ENCODE measurements at regions not wholly inside any gene's neighbourhood (a gene's known extent, or its start where the extent isn't known, plus 50 kb on each side); places are given as distances from the start of the nearest gene placed in this dataset.
A peak's percentile ranks its signal among the peaks of the same experiment; 100 is the strongest.

- Histone ChIP-seq H3K4me3 (ENCODE audit: low read depth, low read length, poor library complexity, severe bottlenecking) (no peak overlapping the region), H3K27me3 (ENCODE audit: insufficient read depth, low read length) (0 out of 2 replicates have a peak, but pooled peaks cover 6% of the 10 kb centered on the region), H3K9me3 (ENCODE audit: low read length) (no peaks in the 10 kb centered on the region), H3K4me1 (ENCODE audit: insufficient read depth, low read length, severe bottlenecking) (no peaks in the 10 kb centered on the region), H3K36me3 (ENCODE audit: insufficient read depth, low read length) (no peaks in the 10 kb centered on the region), H3K4me2 (ENCODE audit: low read length) (no peak overlapping the region), H3F3A (ENCODE audit: insufficient read depth, low read length) (no peaks in the 10 kb centered on the region), H2AFZ (ENCODE audit: low read length) (no peak overlapping the region), H3K9ac (ENCODE audit: low read length) (no peak overlapping the region), H3K79me2 (ENCODE audit: insufficient read depth, low read length) (no peaks in the 10 kb centered on the region), H3K27ac (ENCODE audit: low read depth, low read length, poor library complexity, severe bottlenecking) (no peak overlapping the region), H4K20me1 (ENCODE audit: insufficient read depth, low read length) (no peaks in the 10 kb centered on the region), H3K9me2 (ENCODE audit: low read depth, low read length) (no peaks in the 10 kb centered on the region)
- TF ChIP-seq CTCF (IDR thresholded peaks at IDR 0.05; ENCODE audit: low read length), result no peak
- TF ChIP-seq EZH2 (IDR thresholded peaks at IDR 0.05; ENCODE audit: borderline replicate concordance, low read length), result no peak
Observed at GRCh38 chr9:36521148-36521547, 51.5 kb upstream of the MELK start.

GRCh38 chr9:36517131-36517530 lies 55.6 kb upstream of the MELK start:
- H4K20me1 ChIP-seq (ENCODE audit: insufficient read depth, low read length), result no peaks in the 10 kb centered on the region
- no peak overlapping the region for H3K4me2 ChIP-seq (ENCODE audit: low read length)
- no peak overlapping the region for H3K27ac ChIP-seq (ENCODE audit: low read depth, low read length, poor library complexity, severe bottlenecking)
- H3K79me2 ChIP-seq (ENCODE audit: insufficient read depth, low read length), result no peaks in the 10 kb centered on the region
- H3K36me3 ChIP-seq (ENCODE audit: insufficient read depth, low read length), result no peaks in the 10 kb centered on the region
- TF ChIP-seq CTCF (IDR thresholded peaks at IDR 0.05; ENCODE audit: low read length) (no peak), EZH2 (IDR thresholded peaks at IDR 0.05; ENCODE audit: borderline replicate concordance, low read length) (no peak)
- H3K9me2 ChIP-seq (ENCODE audit: low read depth, low read length), result no peaks in the 10 kb centered on the region
- H3K9me3 ChIP-seq (ENCODE audit: low read length), result no peaks in the 10 kb centered on the region
- H3K4me3 ChIP-seq (ENCODE audit: low read depth, low read length, poor library complexity, severe bottlenecking), result no peak overlapping the region
- 0 out of 2 replicates have a peak, but pooled peaks cover 6% of the 10 kb centered on the region for H3K27me3 ChIP-seq (ENCODE audit: insufficient read depth, low read length)
- no peak overlapping the region for H3K9ac ChIP-seq (ENCODE audit: low read length)
- no peaks in the 10 kb centered on the region for H3F3A ChIP-seq (ENCODE audit: insufficient read depth, low read length)
- no peaks in the 10 kb centered on the region for H3K4me1 ChIP-seq (ENCODE audit: insufficient read depth, low read length, severe bottlenecking)
- no peak overlapping the region for H2AFZ ChIP-seq (ENCODE audit: low read length)

- Histone ChIP-seq H3K27ac (ENCODE audit: low read depth, low read length, poor library complexity, severe bottlenecking) (peak overlapping the region; percentile 42), H3K9ac (ENCODE audit: low read length) (no peak overlapping the region; the same call in 1 of the 2 replicates), H3K79me2 (ENCODE audit: insufficient read depth, low read length) (no peaks in the 10 kb centered on the region), H3F3A (ENCODE audit: insufficient read depth, low read length) (no peaks in the 10 kb centered on the region), H2AFZ (ENCODE audit: low read length) (peak overlapping the region; percentile 63), H3K36me3 (ENCODE audit: insufficient read depth, low read length) (no peaks in the 10 kb centered on the region), H3K9me2 (ENCODE audit: low read depth, low read length) (no peaks in the 10 kb centered on the region), H4K20me1 (ENCODE audit: insufficient read depth, low read length) (no peaks in the 10 kb centered on the region), H3K9me3 (ENCODE audit: low read length) (no peaks in the 10 kb centered on the region), H3K4me3 (ENCODE audit: low read depth, low read length, poor library complexity, severe bottlenecking) (no peak overlapping the region), H3K27me3 (ENCODE audit: insufficient read depth, low read length) (no peaks in the 10 kb centered on the region), H3K4me1 (ENCODE audit: insufficient read depth, low read length, severe bottlenecking) (peaks cover 39% of the 10 kb centered on the region), H3K4me2 (ENCODE audit: low read length) (peak overlapping the region; percentile 9; the same call in 1 of the 2 replicates)
- TF ChIP-seq EZH2 (IDR thresholded peaks at IDR 0.05; ENCODE audit: borderline replicate concordance, low read length), result no peak
- TF ChIP-seq CTCF (IDR thresholded peaks at IDR 0.05; ENCODE audit: low read length), result no peak
Observed at GRCh38 chr9:36504156-36504555, 68.5 kb upstream of the MELK start.
